Right atrium auricular region (tissue), 2 donors: ENCODE measurements at regions not wholly inside any gene's neighbourhood (a gene's known extent, or its start where the extent isn't known, plus 50 kb on each side); places are given as distances from the start of the nearest gene placed in this dataset.
A peak's percentile ranks its signal among the peaks of the same experiment; 100 is the strongest.

Source experiments
- DNase-seq: peaks from one replicate; pipeline ENCODE4 v3.0.0-alpha.2; 2019; ENCODE audit warnings: low spot score
- H3K27ac ChIP-seq, 2 donors: fragments of 200-600 bp; sonication (generic); 1 replicate in 1 of 2; 2 replicates in 1 of 2; pipeline ENCODE4 v1.5.1; 2016 to 2019
- H3K27me3 ChIP-seq, 2 donors: fragments of 200-600 bp; sonication (generic); one replicate each; pipeline versions ENCODE4 v1.5.1 to v1.6.0; 2017 to 2019
- H3K36me3 ChIP-seq: fragments of 200-600 bp; sonication (generic); one replicate; pipeline ENCODE4 v1.5.1; 2016
- H3K4me1 ChIP-seq, 2 donors: fragments of 200-600 bp; sonication (generic); one replicate each; pipeline versions ENCODE4 v1.5.1 to v1.6.0; 2017 to 2019
- H3K4me3 ChIP-seq, 2 donors: fragments of 200-600 bp; sonication (generic); 1 replicate in 1 of 2; 2 replicates in 1 of 2; pipeline ENCODE4 v1.5.1; 2017 to 2019; ENCODE audit warnings: mild to moderate bottlenecking in 1 of 2, moderate library complexity in 1 of 2
- H3K9me3 ChIP-seq, 2 donors: fragments of 200-600 bp; sonication (generic); one replicate each; pipeline ENCODE4 v1.5.1; 2019
- TF ChIP-seq, protein P1 (sequence below), 2 donors: fragments of 200-600 bp; sonication (generic); IDR thresholded peaks; one replicate each; pipeline ENCODE4 v1.5.1; 2019; ENCODE audit warnings: antibody characterized with exemption in 2 of 2

DNA sequence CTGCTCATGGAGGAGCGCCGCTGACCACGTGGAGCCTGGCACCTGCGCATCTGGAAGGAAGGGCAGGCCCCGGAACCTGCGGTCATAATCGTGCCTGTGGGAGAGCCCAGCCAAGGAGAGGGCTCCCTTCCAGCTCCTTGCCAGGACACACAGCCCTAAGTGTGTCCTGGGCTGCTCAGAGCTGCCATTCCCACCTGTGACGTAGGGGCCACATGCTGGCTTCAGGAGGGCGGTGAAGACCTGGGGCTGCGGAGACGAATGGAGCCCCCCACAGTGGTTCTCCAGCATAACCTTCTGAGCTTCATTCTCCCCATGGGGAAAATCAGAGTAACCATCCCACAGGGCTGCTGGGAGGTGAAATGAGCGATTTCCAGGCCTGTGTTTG, 127.6 kb upstream of the CHST15 start:
- Histone ChIP-seq H3K27ac (no peak overlapping the region), H3K4me3 (peak overlapping the region in 1 of 2 donors; percentile 19)

DNA sequence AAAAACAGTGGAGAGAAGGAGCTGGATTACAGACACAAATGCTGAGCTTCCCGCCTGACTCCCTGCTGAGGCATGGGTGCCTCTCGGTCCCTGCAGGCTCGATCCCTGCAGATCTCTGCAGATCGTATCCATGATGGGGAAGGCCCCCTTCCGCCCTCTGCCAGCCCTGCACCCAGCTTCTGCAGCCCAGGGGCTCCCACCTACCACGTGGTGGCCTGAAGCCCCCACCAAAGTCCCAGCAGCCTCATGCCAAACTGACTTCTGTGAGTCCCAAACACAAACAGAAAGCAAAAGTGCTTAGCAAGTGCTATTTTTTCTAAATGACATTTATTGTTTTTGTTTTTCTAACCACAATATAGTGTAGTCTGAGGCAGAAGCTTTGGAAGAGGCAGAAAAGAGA, 127.1 kb upstream of the CHST15 start:
- no peaks in the 10 kb centered on the region for H3K36me3 ChIP-seq
- H3K27me3 ChIP-seq, result no peaks in the 10 kb centered on the region
- no peak for DNase-seq
- no peaks in the 10 kb centered on the region for H3K9me3 ChIP-seq
- peaks cover 0 to 20% of the 10 kb centered on the region in 2 donors for H3K4me1 ChIP-seq
- H3K27ac ChIP-seq, result no peak overlapping the region
- TF ChIP-seq, protein P1, sequence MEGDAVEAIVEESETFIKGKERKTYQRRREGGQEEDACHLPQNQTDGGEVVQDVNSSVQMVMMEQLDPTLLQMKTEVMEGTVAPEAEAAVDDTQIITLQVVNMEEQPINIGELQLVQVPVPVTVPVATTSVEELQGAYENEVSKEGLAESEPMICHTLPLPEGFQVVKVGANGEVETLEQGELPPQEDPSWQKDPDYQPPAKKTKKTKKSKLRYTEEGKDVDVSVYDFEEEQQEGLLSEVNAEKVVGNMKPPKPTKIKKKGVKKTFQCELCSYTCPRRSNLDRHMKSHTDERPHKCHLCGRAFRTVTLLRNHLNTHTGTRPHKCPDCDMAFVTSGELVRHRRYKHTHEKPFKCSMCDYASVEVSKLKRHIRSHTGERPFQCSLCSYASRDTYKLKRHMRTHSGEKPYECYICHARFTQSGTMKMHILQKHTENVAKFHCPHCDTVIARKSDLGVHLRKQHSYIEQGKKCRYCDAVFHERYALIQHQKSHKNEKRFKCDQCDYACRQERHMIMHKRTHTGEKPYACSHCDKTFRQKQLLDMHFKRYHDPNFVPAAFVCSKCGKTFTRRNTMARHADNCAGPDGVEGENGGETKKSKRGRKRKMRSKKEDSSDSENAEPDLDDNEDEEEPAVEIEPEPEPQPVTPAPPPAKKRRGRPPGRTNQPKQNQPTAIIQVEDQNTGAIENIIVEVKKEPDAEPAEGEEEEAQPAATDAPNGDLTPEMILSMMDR (IDR thresholded peaks at IDR 0.05), result no peak
- peak overlapping the region in 1 of 2 donors; percentile 19 for H3K4me3 ChIP-seq

More for the DNA sequence above, 127.6 kb upstream of the CHST15 start:
- TF ChIP-seq, protein P1 (IDR thresholded peaks at IDR 0.05), result no peak
- no peaks in the 10 kb centered on the region for H3K36me3 ChIP-seq
- peaks cover 0 to 20% of the 10 kb centered on the region in 2 donors for H3K4me1 ChIP-seq
- DNase-seq, result no peak
- H3K27me3 ChIP-seq, result no peaks in the 10 kb centered on the region
- no peaks in the 10 kb centered on the region for H3K9me3 ChIP-seq

DNA sequence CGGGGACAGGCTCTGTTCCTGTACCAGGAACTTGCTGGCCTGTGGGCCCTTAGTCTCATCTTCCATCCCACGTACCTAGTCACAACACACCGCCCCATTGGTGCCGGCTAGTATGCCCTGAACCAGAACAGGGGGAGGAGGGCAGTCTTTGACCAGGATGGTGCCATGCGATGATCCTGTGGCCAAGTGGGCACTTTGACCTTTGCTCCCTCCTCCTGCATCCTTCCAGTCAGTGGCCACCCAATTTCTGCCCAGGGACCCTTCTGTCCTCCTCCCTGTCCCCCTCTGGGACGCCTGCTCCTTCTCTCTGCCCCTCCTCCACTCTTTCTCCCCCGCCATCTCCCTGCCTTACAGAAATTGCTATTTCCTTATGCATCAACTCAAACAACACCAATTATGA, 126.3 kb upstream of the CHST15 start:
- Histone ChIP-seq H3K27ac (no peak overlapping the region), H3K4me3 (no peak overlapping the region), H3K9me3 (no peaks in the 10 kb centered on the region), H3K36me3 (no peaks in the 10 kb centered on the region), H3K4me1 (peaks cover 0 to 20% of the 10 kb centered on the region in 2 donors), H3K27me3 (no peaks in the 10 kb centered on the region)
- no peak for DNase-seq
- TF ChIP-seq, protein P1 (IDR thresholded peaks at IDR 0.05), result no peak

DNA sequence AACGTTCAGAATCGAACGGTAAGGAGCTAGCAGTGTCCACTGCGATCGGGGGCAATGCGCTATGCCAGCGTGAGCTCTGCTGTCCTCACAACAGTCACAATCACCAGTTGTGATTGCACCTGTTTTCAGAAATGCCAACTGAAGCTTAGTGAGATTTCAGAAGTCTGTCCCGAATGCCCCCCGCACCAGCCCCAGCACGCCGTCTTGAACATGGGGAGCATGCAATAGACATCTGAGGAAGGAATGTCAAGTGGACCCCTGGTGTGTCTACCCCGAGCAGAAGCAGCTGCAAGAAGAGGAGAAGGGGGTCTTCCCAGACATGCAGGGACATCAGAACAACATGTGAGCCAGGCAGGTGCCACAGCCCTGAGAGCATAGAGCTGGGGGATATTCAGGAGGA, 125.7 kb upstream of the CHST15 start:
- Histone ChIP-seq H3K9me3 (no peaks in the 10 kb centered on the region), H3K27ac (no peak overlapping the region), H3K4me1 (peaks cover 0 to 20% of the 10 kb centered on the region in 2 donors), H3K4me3 (no peak overlapping the region), H3K27me3 (no peaks in the 10 kb centered on the region), H3K36me3 (no peaks in the 10 kb centered on the region)
- DNase-seq, result no peak
- TF ChIP-seq, protein P1 (IDR thresholded peaks at IDR 0.05), result no peak

DNA sequence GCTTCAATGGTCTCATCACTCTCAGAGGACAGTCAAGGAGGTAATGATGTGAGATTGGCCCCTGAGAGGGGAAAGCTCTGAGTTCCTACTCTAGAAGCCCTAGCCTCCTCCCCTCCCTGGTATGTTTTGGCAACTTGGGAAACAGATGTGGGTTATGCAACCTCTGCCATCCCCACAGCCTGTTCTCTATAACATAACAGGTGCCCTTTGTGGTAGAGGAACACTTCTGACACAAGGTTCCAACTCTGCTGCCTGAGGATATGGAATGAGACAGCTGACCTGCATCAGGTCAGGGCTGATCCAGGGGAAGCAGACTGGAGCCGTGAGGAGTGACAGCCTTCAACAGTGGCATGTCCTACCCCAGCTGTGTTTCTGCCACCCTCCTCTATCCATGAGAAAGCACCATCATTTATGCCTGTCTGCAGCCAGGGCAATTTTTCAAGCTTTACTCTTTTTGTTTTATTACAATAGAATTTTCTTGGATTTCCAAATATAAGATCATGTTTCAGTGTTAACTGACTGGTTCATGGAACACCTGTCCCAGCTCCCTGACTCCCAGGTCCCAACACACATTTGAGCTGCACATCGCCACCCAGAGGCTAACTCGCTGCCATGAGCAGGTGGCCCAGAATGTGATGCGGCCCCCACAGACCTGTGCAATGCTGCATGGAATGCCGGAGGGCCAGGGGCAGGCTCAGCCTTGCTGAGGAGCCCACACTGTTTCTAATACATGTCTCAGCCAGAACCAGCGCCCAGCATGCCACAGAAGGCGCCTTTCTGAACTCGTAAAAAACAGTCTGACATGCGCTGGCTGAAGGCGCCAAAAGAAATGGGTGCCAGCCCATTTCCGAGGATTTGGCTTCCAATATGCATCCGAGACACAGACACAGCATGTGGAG, 124.8 kb upstream of the CHST15 start:
- DNase-seq, result no peak
- H3K4me1 ChIP-seq, result peaks cover 0 to 20% of the 10 kb centered on the region in 2 donors
- H3K4me3 ChIP-seq, result no peak overlapping the region
- no peaks in the 10 kb centered on the region for H3K27me3 ChIP-seq
- TF ChIP-seq, protein P1 (IDR thresholded peaks at IDR 0.05), result no peak
- H3K9me3 ChIP-seq, result no peaks in the 10 kb centered on the region
- H3K27ac ChIP-seq, result no peak overlapping the region
- H3K36me3 ChIP-seq, result no peaks in the 10 kb centered on the region
